ENCODE measurements at regions not wholly inside any gene's neighbourhood (a gene's known extent, or its start where the extent isn't known, plus 50 kb on each side); places are given as distances from the start of the nearest gene placed in this dataset.

DNA sequence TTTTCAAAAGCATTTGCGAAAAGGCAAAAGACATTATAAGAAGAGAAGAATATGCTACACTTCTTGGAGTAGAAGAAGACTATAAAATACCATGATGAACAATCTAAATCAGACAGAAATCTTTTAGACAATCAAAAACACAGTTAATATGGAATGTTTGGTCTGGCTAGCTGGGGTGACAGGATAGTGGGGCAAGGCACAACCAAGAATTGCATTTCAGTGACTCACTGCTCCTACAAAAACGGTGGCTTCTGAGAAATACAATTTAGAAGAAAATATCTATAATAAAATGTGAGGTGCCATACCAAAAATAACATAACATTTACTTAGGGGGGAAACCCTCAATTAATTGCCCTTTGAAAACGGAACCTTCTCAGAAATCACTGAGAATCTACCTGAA is 363.4 kb downstream of the NPR3 start (continued):
- TF ChIP-seq, protein P1, sequence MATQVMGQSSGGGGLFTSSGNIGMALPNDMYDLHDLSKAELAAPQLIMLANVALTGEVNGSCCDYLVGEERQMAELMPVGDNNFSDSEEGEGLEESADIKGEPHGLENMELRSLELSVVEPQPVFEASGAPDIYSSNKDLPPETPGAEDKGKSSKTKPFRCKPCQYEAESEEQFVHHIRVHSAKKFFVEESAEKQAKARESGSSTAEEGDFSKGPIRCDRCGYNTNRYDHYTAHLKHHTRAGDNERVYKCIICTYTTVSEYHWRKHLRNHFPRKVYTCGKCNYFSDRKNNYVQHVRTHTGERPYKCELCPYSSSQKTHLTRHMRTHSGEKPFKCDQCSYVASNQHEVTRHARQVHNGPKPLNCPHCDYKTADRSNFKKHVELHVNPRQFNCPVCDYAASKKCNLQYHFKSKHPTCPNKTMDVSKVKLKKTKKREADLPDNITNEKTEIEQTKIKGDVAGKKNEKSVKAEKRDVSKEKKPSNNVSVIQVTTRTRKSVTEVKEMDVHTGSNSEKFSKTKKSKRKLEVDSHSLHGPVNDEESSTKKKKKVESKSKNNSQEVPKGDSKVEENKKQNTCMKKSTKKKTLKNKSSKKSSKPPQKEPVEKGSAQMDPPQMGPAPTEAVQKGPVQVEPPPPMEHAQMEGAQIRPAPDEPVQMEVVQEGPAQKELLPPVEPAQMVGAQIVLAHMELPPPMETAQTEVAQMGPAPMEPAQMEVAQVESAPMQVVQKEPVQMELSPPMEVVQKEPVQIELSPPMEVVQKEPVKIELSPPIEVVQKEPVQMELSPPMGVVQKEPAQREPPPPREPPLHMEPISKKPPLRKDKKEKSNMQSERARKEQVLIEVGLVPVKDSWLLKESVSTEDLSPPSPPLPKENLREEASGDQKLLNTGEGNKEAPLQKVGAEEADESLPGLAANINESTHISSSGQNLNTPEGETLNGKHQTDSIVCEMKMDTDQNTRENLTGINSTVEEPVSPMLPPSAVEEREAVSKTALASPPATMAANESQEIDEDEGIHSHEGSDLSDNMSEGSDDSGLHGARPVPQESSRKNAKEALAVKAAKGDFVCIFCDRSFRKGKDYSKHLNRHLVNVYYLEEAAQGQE (IDR thresholded peaks at IDR 0.05; ENCODE audit: borderline replicate concordance), result no peak
- TF ChIP-seq, protein P1 (CRISPR knock-in tag; IDR thresholded peaks at IDR 0.05; ENCODE audit: low read depth), result no peak
- TF ChIP-seq ZNF445 (CRISPR knock-in tag; IDR thresholded peaks at IDR 0.05; ENCODE audit: low read depth) (no peak), ZFP36 (IDR thresholded peaks at IDR 0.05; ENCODE audit: low read depth, low read length, partially characterized antibody) (no peak), CAMTA2 (CRISPR knock-in tag; conservative IDR thresholded peaks at IDR 0.05) (no peak), ATF1 (CRISPR knock-in tag; IDR thresholded peaks at IDR 0.05) (no peak), ATF1 (tag; IDR thresholded peaks at IDR 0.05) (no peak), KAT8 (IDR thresholded peaks at IDR 0.05; ENCODE audit: low read depth) (no peak), CBFA2T3 (IDR thresholded peaks at IDR 0.05) (no peak), ETV1 (tag; conservative IDR thresholded peaks at IDR 0.05; ENCODE audit: low read depth) (no peak)
- TF ChIP-seq, protein P2, sequence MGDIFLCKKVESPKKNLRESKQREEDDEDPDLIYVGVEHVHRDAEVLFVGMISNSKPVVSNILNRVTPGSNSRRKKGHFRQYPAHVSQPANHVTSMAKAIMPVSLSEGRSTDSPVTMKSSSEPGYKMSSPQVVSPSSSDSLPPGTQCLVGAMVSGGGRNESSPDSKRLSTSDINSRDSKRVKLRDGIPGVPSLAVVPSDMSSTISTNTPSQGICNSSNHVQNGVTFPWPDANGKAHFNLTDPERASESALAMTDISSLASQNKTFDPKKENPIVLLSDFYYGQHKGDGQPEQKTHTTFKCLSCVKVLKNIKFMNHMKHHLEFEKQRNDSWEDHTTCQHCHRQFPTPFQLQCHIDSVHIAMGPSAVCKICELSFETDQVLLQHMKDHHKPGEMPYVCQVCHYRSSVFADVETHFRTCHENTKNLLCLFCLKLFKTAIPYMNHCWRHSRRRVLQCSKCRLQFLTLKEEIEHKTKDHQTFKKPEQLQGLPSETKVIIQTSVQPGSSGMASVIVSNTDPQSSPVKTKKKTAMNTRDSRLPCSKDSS (IDR thresholded peaks at IDR 0.05; ENCODE audit: low read depth, partially characterized antibody), result no peak
- TF ChIP-seq, protein P3, sequence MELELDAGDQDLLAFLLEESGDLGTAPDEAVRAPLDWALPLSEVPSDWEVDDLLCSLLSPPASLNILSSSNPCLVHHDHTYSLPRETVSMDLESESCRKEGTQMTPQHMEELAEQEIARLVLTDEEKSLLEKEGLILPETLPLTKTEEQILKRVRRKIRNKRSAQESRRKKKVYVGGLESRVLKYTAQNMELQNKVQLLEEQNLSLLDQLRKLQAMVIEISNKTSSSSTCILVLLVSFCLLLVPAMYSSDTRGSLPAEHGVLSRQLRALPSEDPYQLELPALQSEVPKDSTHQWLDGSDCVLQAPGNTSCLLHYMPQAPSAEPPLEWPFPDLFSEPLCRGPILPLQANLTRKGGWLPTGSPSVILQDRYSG (tag; conservative IDR thresholded peaks at IDR 0.05; ENCODE audit: low read depth), result no peak
- TF ChIP-seq, protein P4, sequence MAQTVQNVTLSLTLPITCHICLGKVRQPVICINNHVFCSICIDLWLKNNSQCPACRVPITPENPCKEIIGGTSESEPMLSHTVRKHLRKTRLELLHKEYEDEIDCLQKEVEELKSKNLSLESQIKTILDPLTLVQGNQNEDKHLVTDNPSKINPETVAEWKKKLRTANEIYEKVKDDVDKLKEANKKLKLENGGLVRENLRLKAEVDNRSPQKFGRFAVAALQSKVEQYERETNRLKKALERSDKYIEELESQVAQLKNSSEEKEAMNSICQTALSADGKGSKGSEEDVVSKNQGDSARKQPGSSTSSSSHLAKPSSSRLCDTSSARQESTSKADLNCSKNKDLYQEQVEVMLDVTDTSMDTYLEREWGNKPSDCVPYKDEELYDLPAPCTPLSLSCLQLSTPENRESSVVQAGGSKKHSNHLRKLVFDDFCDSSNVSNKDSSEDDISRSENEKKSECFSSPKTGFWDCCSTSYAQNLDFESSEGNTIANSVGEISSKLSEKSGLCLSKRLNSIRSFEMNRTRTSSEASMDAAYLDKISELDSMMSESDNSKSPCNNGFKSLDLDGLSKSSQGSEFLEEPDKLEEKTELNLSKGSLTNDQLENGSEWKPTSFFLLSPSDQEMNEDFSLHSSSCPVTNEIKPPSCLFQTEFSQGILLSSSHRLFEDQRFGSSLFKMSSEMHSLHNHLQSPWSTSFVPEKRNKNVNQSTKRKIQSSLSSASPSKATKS (CRISPR knock-in tag; IDR thresholded peaks at IDR 0.05), result no peak
